Fibroblast of mammary gland (primary cell): ENCODE measurements at regions not wholly inside any gene's neighbourhood (a gene's known extent, or its start where the extent isn't known, plus 50 kb on each side); places are given as distances from the start of the nearest gene placed in this dataset.

Experiments used
- DNase-seq: peaks from one replicate; pipeline ENCODE4 v3.0.0-alpha.2; 2010; ENCODE audit warnings: low read depth
- H3K4me3 ChIP-seq: 2 replicates; pipeline ENCODE4 v1.5.1; 2011; ENCODE audit warnings: low read depth, mild to moderate bottlenecking, low read length, moderate library complexity; ENCODE audit not compliant: control insufficient read depth
- TF ChIP-seq, protein P1 (sequence below): conservative IDR thresholded peaks from 2 replicates; pipeline ENCODE4 v1.5.1; 2011; ENCODE audit warnings: low read depth, low read length, inconsistent platforms; ENCODE audit not compliant: control insufficient read depth, insufficient read depth

DNA sequence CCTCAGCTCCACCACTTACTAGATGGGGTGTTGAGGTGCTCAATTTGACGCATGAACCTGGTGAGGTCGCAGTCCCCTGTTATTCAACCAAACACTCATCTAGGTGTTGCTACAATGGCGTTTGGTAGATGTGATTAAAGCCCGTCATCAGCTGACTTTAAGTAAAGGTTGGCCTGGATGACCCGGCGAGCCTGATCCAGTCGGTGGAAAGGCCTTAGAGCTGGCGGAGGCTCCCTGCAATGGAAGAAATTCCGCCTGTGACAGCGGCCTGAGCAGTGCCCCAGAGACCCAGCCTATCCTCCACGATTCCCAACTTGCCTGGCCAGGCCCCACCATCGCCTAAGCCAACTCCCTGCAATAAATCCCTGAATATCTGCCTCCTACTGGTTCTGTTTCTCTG is 171.4 kb downstream of the BMP7 start:
- TF ChIP-seq, protein P1, sequence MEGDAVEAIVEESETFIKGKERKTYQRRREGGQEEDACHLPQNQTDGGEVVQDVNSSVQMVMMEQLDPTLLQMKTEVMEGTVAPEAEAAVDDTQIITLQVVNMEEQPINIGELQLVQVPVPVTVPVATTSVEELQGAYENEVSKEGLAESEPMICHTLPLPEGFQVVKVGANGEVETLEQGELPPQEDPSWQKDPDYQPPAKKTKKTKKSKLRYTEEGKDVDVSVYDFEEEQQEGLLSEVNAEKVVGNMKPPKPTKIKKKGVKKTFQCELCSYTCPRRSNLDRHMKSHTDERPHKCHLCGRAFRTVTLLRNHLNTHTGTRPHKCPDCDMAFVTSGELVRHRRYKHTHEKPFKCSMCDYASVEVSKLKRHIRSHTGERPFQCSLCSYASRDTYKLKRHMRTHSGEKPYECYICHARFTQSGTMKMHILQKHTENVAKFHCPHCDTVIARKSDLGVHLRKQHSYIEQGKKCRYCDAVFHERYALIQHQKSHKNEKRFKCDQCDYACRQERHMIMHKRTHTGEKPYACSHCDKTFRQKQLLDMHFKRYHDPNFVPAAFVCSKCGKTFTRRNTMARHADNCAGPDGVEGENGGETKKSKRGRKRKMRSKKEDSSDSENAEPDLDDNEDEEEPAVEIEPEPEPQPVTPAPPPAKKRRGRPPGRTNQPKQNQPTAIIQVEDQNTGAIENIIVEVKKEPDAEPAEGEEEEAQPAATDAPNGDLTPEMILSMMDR, result no peak
- no peak for DNase-seq
- no peak overlapping the region for H3K4me3 ChIP-seq

DNA sequence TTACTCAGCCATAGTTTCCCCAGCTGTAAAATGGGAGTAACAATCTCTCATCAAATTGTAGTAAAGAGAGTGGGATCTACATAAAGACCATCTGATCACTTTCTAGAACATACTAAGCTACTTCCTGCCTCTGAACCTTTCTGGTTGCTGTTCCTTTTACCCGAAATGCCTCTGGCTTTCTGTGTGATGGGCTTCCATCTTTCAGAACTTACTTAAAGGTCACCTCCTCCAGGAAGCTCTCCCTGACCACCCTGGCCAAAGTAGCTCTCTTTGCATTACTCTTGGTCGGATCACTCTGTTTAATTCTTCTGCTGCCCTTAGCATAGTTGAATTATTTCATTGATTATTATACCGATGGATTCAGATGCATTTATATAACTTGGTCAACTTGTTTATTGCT is 171.0 kb downstream of the BMP7 start:
- no peak for DNase-seq

DNA sequence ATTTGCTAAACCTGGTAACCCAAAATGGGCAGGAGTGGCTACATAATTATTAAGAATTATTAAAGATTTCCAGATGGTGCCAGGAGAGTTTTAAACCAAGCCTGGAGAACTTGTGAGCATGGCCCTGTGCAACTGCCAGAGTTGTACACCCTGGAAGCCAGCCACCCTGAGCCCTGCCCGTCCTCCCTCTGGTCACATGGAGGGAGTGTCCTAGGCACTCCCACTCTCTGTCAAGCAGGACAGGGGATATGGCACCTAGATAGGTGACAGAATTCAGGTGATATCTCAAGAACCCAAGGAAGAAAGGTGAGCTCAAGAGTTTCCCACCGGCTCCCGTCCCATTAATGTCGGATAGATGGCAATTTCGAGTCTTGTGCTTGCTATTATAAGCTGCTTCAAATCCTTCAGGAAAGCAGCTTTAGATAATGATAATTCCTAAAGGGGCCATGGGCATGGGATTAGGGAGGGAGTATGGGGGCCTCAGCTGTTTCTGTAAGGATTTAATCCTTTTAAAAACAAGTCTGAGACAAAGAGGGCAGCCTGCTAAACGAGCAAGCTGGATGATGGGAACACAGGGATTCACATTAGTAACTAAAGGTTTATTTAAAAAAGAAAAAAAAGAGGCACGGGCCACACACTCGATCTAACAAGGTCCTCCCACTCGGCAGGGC is 169.1 kb downstream of the BMP7 start:
- TF ChIP-seq, protein P1, result no peak
- H3K4me3 ChIP-seq, result no peak overlapping the region
- DNase-seq, result no peak

More for the DNA sequence above, 171.0 kb downstream of the BMP7 start:
- no peak overlapping the region for H3K4me3 ChIP-seq
- TF ChIP-seq, protein P1, result no peak

DNA sequence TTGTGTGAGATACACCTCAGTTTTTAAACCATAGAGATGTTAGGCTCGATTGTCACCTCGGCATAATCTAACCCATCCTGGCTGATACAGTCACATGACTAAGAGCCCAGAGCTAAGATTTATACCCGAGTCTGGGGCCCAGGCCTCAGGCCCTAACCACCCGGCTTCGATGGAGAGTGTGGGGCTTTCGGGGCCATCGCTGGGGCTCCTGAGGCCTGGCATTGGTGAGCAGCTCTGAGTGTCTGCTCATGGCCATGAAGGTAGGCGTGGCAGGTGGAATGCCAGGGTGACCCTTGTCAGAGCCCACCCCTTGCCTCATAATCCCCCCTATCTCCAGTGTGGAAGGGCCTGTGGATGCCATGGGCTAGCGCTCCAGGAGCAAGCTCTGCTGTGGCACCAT is 164.3 kb downstream of the BMP7 start:
- TF ChIP-seq, protein P1, result no peak
- no peak overlapping the region for H3K4me3 ChIP-seq
- DNase-seq, result no peak

DNA sequence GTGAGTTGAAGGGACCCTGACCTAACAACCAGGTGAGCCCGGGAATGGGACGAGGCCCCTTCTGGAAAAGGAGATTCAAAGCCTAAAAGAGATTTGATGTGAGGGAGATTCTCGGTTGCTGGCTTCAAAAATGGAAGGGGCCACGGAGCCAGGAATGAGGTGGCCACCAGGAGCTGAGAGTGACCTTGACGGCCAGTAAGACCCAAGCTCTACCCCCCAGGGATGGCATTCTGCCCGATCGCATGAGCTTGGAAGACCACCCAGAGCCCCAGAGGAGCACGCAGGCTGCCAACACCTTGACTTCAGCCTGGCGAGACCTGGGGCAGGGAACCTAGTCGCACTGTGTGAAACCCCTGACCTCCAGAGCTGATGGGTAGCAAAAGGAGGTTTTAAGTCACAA is 163.9 kb downstream of the BMP7 start:
- DNase-seq, result no peak
- no peak overlapping the region for H3K4me3 ChIP-seq
- TF ChIP-seq, protein P1, result no peak

DNA sequence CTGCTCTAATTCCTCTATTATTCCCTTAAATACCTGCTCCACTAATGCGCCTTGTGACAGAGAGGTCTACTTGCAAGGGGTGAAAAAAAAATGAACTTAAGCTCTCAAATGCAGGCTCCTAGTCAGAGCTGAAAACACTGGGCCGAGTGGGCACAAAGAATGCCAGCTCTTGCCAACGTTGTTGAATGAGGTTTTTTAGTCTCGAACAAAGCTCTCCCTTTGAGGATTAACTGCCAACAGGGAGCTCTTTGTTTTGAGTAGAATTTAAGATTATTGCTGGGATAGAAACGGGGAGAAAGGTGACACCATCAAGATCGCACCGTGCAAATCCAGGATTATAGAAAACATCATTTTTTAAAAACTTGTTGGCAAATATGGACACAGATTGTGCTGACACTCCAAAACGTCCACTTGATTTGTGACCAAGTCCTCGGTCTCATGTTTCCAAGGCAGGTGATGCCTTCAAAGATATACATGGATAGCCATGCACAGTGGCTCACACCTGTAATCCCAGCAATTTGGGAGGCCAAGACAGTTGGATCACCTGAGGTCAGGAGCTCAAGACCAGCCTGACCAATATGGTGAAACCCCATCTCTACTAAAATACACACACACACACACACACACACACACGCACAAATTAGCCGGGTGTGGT is 163.2 kb downstream of the BMP7 start:
- no peak overlapping the region for H3K4me3 ChIP-seq
- no peak for DNase-seq
- TF ChIP-seq, protein P1, result no peak
